Inflammatory macrophage treated with lipopolysaccharide for 4 hours (primary cell): ENCODE measurements at regions not wholly inside any gene's neighbourhood (a gene's known extent, or its start where the extent isn't known, plus 50 kb on each side); places are given as distances from the start of the nearest gene placed in this dataset.

Experiments used
- DNase-seq: peaks from one replicate; pipeline ENCODE4 v3.0.0-alpha.2; 2020

DNA sequence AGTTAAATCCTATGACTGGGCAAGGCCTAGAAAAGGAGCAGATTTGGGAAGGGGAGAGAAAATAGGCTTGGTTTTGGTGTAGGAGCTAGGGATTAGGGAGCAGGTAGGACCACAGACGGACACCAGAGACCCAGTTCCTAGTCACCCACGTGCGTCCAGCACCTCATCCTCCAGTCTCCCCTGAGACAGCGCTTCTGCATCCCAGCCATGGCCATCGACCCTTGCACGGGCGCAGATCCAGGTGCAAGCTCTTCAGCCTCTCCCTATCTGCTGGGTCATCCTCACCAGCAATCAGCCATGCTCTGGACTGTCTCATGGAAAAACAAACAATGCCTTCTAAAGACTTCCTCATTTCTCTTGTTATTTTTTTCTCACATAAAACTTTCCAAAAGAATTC is 246.8 kb upstream of the RAB6C start:
- no peak for DNase-seq

DNA sequence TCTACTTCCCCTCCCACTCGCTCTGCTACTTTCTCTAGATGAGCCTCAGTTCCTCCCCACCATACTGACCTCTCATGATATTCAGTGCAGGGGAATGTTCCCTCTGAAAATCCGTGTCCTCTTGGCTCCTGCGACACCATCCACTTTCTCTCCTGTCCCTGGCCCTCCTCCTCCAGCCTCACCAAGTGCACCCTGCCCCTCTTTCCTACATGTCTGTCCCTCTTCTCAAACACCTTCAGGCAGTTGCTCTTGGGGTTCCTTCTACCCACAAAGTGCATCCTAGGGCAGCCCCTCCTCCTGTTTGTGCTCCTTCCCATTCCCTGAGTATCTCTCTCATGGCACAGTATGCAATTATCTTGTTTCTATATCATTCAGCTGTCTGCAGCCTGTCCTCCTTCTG is 246.4 kb upstream of the RAB6C start:
- no peak for DNase-seq

DNA sequence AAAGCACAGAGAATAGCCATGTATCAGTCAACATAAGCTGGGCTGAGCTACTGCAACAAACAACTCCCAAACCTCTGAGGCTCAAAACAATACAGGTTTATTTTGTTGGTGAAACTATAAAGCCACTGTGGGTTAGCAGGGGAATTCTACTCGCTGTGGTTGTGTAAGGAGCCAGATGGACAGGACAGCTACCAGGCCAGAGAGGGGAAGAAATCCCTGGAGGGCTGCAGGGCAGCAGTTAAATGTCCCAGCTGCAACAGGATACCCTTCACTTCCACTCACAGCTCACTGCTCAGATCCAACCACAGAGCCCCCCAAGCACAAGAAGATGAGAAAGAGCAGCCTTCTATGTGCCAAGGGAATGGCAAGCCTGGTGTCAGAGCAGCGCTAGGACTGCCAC is 245.9 kb upstream of the RAB6C start:
- DNase-seq = no peak

DNA sequence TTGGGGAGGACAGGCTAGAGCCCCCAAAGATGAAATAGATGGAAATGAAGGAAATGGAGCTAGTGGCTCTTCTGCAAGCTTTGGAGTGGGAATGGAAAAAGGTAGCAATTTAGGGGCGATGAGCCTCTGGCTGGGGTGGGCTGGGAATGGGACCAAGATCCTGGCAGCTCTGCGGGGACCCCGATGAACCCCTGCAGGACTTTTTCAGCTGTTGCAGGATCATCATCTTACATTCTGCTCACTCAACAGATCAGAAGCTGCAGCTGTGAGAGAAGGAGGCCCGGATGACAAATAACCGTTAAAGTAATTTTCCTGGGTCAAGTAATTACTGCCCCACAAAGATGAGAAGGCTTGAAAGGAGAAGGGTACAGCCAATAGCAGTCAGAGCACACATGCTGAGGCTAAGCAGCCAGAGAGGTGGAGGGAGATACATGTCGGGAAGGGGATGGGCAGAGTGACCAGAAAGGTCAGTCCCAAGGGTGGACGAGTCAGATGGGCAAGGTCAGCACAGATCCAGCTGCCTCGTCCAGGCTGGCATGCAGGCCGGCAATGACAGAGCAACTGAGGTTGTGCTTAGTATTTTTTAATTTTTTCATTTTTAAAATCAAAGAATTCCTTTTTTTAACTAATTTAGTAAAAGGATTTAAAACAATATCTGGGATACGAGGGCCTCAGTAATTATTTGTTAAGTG is 245.0 kb upstream of the RAB6C start:
- DNase-seq = no peak

DNA sequence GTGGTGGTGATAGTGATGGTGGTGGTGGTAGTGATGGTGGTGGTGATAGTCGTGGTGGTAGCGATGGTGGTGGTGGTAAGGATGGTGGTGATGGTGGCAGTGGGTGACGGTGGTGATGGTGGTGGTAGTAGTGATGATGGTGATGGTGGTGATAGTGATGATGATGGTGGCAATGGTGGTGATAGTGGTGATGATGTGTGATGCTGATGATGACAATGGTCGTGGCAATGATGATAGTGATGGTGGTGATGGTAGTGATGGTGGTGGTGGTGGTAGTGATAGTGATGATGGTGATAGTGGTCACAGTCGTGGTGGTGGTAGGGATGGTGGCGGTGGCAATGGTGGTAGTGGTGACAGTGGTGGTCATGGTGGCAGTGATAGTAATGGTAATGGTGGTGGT is 243.9 kb upstream of the RAB6C start:
- DNase-seq = no peak

DNA sequence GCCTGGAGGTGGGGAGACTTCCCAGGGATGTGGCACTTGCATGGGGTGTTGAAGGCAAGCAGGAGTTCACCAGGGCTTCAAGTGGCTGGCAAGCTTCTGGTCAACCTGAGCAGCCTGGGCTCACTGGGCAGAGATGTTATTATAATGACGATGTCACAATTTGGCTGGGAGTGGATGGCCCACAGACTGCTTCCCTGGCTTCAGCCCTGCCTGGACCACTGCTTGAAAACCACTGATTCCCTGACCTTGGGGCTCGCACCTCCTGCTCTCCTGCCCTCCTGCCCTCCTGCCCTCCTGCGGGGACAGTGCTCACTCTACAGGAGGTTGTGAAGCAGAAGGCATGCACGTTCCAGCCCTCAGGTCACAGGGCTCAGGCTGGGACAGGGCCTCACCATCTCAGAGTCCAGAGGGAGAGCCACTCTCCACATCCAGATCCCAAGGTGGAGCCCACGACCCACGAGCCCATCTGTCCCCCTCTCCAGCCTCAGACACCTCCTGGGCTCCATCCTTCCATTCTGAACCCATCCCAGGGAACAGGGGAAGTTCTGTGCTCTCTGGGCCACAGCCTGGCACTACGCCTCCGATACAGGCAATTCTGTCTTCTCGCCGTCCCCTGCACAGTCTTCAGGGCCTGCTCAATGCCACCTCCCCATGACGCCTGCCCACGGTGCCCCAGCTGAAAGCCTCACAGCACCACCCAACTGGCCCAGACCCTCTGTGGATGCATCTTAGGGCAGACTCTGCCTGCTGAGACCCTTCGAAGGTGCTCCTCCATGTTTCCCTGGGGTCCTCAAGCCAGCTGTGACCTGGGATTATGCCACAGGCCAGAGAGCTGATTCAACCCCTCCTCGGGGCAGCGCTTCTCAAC is 241.6 kb upstream of the RAB6C start:
- no peak for DNase-seq

DNA sequence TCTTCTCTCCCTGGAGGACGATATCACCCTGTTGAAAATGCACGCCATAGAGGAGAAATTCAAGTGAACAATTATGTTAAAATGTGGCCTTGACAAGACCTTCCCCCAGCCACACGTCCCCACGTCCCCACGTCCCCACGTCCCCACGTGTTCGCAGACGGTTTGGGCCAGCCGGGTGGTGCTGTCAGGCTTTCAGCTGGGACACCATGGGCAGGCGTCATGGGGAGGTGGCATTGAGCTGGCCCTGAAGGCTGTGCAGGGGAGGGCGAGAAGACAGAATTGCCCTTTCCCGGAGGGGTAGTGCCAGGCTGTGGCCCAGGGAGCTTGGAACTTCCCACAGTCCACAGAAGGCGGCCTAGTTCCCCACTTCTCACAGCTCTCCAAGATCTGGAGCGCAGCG is 240.7 kb upstream of the RAB6C start:
- DNase-seq = no peak

DNA sequence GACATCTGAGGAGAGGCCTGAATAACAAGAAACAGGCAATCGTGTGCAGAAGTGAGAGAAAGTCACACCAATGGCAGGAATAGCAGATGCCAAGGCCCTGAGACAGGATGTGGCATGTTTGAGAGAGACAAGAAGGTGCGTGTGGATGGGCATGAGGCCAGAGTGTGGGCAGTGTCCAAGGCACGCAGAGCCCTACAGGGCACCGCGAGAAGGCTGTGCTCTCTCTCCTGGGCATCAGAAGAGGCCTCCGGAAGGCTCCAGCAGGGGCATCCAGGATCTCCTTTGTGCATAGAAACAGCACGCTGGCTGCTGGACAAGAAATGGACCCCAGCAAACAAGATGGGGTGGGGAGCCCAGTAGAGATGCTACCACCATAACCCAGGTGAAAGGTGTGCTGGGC is 239.0 kb upstream of the RAB6C start:
- no peak for DNase-seq

DNA sequence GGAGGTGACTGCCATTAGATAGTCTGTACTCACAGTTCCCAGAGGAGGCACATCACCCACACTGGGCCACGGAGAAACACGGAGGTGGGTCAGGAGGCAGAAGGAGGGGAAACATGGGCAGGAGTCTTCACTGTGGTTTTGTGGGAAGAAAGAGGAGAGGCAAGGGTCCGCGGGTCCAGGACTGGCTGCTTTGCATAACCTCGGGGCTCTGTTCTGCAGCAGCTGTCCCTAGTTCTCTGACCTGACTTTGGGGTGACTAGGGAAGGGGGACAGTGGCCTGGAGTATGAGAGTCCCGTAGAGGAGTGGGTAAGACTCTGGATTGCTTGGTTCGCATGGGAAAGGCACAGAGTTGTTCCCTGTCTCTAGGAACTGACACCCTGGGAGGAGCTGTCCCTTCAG is 238.3 kb upstream of the RAB6C start:
- DNase-seq = no peak

DNA sequence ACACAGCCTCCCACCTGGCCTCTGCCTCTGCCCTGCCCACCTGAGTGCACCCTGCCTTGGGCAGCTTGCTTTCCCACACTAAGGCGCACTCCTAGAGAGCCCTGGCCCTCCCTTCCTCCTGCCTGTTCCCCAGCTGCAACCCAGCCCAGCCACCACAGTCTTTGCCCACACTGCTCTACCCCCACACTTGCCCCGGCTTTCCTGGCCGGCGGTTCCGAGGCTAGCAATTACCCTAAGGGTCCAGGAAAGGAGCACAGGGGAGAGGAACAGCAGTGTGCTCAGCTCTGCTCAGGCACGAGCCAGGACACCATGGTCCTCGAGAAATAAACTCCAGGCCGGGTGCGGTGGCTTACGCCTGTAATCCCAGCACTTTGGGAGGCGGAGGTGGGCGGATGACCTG is 237.8 kb upstream of the RAB6C start:
- DNase-seq = no peak

DNA sequence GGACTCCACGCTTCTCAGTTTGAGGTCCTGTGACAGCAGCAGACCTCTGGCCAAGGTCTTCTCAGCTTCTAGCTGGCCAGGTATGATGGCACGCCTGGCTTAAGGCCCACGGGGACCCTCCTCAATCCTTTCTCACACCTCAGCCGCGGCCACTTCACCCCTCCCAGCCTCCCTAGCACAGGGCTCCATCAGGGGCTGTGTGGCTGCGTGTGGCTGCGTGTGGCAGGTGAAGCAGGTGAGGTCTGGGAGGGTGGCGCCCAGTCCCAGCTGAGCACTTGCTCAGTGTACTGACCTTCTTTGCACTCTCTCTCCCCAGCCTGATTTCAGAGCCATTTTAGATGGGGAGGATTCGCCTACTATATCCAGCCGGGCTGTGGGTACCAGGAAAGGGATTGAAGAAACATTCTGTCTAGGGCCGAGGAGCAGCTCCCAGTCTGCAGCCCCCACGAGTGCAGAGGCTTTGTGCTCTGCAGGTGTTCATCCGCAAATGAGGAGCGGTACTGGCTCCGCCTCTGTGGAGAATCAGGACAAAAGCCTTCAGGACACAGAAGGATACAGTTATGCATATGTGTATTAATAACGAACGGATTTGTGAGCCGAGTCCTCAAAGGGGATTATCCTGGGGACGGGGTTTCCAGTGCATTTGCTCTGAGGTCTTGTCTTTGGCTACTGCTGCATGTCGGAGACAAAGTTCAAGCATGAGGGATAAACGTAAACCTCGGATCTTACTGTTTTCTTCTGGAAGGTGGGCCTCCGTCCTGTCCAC is 236.9 kb upstream of the RAB6C start:
- DNase-seq = no peak

DNA sequence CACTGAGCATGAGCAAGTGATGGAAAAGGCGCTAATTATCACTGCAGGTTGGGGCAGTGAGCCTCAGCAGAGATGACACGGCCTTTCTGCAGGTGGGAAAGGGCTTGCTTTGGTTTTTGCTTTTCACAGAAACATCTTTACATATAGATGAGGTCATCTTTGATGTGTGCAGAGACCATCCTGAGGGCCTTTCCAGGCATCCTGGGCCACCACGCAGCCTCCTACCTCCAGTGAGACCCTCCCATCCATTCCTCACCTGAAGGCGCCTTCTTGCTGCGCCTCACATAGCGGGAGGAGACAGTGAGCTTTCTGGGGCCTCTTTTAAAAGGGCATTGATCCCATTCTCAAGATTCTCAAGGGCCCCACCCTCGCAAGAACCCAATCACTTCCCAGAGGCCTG is 235.3 kb upstream of the RAB6C start:
- DNase-seq = no peak

DNA sequence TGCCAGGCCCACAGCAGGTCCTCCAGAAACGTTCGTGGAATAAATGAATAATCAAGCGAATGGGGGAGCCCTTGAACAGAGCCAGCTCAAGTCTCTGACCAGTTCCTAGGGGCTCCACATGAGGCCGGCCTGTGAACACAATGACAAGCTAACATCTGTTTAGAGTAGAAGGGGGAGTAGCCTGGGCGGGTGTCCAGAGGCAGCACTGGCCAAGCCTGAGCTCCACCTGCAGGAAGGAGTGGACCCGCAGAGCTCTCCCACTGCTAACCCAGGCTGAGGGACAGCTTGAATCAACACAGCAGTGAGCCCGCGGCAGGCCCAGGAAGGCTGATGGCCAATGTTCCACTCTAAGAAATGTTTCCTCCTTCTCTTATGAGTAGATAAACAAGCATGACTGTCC is 234.8 kb upstream of the RAB6C start:
- no peak for DNase-seq

DNA sequence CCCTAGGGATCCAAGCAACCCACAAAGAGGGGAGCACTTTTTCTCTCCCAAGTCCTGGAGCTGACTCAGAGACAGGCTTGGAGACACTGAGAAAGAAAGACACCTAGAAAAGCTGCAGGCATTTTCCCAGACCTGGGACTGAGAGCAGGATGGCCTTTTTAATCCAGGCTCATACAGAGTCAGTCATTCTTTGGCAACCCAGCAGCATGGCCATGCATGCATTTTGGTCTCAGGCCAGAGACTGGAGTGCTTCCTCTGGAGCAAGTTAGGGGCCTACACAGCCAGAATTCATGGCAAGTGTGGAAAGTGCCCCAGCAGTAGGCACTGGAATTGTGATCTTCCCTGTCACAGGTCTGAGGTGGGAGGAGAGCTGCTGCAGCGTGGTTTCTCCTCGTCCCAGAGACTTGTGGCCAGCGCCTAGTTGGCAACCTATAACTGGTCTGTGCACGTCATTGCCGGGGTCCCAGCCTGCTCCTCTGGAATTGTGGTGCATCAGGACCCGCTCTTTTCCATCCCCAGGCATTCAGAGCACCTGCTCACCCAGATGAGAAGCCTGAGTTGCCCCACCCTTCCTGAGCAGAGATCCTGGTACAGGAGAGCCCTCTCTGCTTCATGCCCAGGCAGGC is 231.9 kb upstream of the RAB6C start:
- DNase-seq = no peak

DNA sequence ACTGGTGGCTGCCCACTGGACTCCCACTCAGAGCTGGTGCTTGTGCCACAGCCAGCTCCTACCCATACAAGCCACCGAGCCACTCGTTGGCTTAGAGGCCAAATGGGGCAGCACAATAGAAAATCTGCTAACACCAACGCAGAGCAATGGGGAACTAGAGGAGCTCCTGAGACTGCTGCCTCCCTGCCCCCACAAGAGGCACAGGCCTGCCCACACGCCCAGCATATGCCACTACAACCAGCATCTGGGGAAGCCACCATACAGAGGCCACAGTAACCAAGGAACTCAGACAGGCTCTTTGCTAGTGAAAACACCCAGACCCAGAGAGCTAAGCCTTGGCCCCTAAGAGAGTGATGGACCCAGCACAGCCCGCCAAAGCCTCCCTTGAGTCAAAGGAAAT is 231.2 kb upstream of the RAB6C start:
- DNase-seq = peak; percentile 65

DNA sequence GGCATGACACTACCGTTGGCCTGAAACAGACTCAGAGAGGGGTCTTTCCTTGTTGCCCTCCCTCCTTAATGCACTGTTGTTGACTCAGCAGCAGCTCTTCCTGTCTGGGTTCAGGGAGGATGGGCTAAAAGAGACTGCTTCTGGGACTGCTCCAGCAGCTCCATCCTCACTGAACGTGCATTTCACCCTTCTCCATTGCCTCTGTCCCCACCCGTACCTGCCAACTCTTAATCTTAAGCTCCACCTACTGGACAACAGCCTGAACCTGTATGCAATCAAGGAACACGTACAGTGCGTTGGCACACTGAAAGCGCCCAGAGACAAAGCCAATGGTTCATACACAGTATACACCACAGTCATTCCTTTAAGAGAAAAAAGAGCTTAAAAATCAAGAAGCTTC is 230.8 kb upstream of the RAB6C start:
- DNase-seq = no peak

DNA sequence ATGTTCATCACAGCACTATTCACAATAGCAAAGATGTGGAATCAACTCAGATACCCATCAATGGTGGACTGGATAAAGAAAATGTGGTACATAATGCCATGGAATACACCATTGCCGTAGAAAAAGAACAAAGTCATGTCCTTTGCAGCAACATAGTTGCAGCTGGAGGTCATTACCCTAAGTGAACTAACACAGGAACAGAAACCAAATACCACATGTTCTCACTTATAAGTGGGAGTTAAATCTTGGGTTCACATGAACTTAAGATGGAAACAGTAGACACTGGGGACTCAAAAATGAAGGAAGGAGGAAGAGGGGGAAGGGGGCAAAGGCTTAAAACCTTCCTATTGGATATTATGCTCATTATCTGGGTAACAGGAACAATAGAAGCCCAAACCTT is 228.1 kb upstream of the RAB6C start:
- peak; percentile 51 for DNase-seq

DNA sequence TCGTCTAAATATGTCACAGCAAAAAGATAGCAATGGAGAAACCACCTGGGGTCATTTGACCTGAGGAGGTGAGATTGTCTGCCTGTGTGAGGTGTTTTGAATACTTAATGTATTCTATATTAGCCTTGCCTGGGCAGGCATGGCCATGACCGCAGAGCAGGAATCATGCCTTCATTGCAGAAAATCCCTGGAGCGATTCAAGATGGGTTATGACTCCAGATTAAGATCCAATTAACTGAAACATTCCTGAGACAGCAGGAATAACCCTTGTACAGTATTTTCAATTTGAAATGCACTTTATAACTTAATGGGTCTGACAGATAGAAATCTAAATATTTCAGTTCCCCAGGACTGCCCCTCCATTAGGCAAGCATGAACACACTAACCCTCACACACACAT is 227.3 kb upstream of the RAB6C start:
- no peak for DNase-seq

DNA sequence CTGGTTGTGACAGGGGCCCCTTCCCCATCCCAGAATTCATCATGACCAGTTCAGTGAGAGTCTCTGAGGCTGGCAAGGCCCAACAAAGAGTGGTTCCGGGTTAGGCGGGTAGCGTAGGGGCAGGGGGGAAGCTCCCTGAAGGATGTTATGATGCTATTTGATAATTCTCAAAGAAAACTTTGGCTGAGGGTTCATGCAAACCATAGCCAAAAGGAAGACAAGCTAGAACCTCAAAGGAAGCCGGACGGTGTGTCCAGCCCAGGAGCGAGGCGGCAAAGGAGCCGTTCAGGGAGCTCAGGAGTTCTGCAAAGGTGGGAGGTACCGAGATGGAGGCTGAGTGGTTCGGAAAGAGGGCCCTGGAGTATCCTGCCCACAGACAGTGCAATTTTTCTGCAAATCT is 226.8 kb upstream of the RAB6C start:
- DNase-seq = no peak

DNA sequence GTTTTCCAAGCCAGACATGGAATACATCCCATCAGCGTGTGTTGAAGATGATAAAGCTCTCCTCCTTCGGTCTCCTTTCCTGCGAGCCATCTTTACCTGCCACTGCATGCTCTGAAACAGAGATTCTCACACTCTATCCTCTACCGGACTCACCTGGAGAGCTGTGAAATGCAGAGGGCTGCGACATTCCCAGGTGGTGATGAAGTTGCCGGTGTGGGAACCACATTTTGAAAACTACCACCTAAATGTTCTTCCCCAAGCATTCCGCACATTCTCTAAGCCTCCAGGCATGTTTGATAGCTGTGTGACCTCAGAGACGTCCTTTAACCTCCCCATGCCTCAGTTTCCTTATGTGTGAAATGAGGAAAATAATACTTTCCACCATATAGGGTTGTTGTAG is 226.2 kb upstream of the RAB6C start:
- DNase-seq = no peak

DNA sequence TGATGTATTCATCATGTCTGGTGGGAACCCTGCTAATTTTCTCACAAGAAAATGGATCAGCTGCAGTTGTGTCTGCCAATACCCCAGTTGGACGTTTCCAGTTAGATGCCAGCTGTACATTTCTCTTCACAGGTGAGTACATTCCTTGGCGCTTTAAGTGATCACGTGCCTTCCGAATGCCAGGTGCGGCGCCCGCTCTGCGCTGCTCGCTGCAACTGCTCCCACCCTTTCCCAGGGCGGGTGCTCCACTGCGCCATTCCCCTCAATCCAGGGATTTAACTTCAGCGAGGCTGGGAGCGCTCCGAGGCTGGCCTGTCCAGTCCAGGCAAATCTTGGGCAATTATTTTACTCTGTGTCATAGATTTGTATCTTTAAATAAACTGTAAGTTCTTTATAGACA is 225.0 kb upstream of the RAB6C start:
- DNase-seq = no peak

DNA sequence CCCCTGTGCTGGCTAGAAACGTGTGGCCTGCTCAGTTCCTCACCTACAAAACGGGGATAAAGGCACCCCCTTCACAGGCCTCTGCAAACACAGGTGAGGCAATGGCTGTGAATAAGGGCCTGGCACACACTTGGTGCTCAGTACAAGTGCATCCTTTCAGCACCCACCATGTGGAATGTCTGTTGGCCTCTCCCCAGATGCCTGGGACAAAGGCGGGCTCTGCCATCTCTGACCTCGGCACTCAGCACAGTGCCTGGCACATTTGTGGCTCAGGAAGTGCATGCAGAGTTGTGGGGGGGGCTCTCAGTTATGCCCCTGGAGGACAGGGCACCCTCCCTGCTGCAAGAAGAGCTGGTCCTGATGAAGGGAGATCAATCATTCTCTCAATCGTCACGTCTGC is 224.6 kb upstream of the RAB6C start:
- DNase-seq = no peak

DNA sequence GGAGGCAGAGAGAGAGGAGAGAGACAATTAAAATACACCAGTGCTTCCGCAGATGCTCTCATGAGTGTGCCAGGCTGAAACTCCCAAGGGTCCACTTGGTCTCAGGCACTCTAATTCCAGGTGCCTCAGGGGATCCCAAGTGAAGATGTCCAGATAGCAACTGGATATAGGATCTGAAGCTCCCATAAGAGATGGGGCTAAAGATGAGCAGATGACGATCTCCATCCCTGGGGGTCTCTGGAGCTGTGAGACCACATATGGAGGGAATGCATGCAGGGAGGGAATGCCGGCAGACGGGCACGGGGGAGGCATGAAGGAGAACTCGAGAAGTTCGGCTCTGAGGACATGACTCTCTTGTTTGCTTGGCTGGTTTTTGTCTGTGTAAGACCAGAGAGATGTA is 223.7 kb upstream of the RAB6C start:
- DNase-seq = no peak

DNA sequence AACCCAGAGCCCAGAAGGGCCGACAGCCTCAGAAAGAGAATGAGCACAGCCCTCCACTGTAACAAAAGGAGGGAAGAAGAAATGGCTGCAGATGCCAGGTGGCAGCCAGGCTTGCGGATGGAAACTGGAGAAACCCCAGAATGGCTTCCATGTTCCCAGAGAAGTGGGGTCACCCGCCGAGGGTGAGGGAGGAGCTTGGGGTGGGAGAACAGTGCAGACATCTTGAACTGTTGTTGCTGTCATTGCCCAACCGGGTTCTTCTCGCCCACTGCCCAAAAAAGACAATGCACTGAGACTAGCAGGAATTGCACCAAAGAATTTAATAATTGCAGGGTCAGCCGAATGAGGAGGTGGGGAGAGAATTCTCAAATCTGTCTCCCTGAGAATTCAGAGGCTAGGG is 223.2 kb upstream of the RAB6C start:
- no peak for DNase-seq
